Adrenal gland (tissue), 9 donors: ENCODE measurements at regions not wholly inside any gene's neighbourhood (a gene's known extent, or its start where the extent isn't known, plus 50 kb on each side); places are given as distances from the start of the nearest gene placed in this dataset.

Experiments
- DNase-seq, 7 donors: peaks; one replicate each; pipeline ENCODE4 v3.0.0-alpha.2; 2019 to 2020
- H3K27ac ChIP-seq, 5 donors: fragments of 200-600 bp; sonication (generic) in 4 of 5; 1 replicate in 3 of 5; 2 replicates in 2 of 5; pipeline versions ENCODE4 v1.5.1 to v1.8.0; 2016 to 2020; ENCODE audit warnings: mild to moderate bottlenecking in 1 of 5
- H3K27me3 ChIP-seq: fragments of 200-600 bp; 2 replicates; pipeline ENCODE4 v1.8.0; 2021
- H3K36me3 ChIP-seq, 2 donors: fragments of 200-600 bp; replicated peaks in 1 of 2; 1 replicate in 1 of 2; 2 replicates in 1 of 2; pipeline versions ENCODE4 v1.5.1 to v1.8.0; 2018 to 2022
- H3K4me1 ChIP-seq, 2 donors: fragments of 200-600 bp; replicated peaks in 1 of 2; 1 replicate in 1 of 2; 2 replicates in 1 of 2; pipeline versions ENCODE4 v1.5.1 to v1.8.0; 2018 to 2021
- H3K4me3 ChIP-seq, 4 donors: fragments of 200-600 bp; sonication (generic) in 3 of 4; one replicate each; pipeline ENCODE4 v1.5.1; 2016 to 2018
- H3K9me3 ChIP-seq, 3 donors: fragments of 200-600 bp; sonication (generic) in 1 of 3; replicated peaks in 1 of 3; 1 replicate in 2 of 3; 2 replicates in 1 of 3; pipeline versions ENCODE4 v1.5.1 to v1.8.0; 2016 to 2021
- CTCF ChIP-seq, 6 experiments: fragments of 450-650 bp in 4 of 6; fragments of 200-600 bp in 2 of 6; sonication (generic) in 1 of 6; IDR thresholded peaks; 1 replicate in 5 of 6; 2 replicates in 1 of 6; pipeline versions ENCODE4 v1.5.1 to v1.8.0; 2016 to 2021; ENCODE audit warnings: antibody characterized with exemption in 6 of 6, mild to moderate bottlenecking in 2 of 6, moderate library complexity in 1 of 6
- POLR2A ChIP-seq, 2 donors: fragments of 450-650 bp; IDR thresholded peaks; one replicate each; pipeline ENCODE4 v1.6.1; 2017; ENCODE audit warnings: antibody characterized with exemption in 2 of 2, mild to moderate bottlenecking in 2 of 2, moderate library complexity in 1 of 2
- WGBS, 4 donors: extraction: QIAGEN DNeasy Blood & Tissue Kit in 2 of 4; methylation state at CpG; one replicate each; pipeline versions ENCODE4 v1.1.5 to v1.1.7; 2013 to 2017; 5-methylcytosine and 5-hydroxymethylcytosine counted together
- intact Hi-C, 2 donors: fragments of 100-400 bp; cut with DNase I; formaldehyde crosslinking; loops; one replicate each; pipeline versions ENCODE4 v1.14.1 to v1.15.0; 2022 to 2023
- donor health status: healthy with polysubstance abuse.
- donor health status: Bipolar disorder and iron deficiency.
- donor health status: DM: yes; HTN: yes; CAD: no.
- donor health status: DM: no; HTN: no; CAD: no.
- donor health status: DM: no; HTN: no; CAD: no.

GRCh38 chr5:56581426-56581825, 233.9 kb upstream of the MAP3K1 start:
- no peak for DNase-seq
- no peak overlapping the region for H3K4me3 ChIP-seq
- intact Hi-C loops: no loop called here
- TF ChIP-seq CTCF (IDR thresholded peaks at IDR 0.05) (no peak), POLR2A (IDR thresholded peaks at IDR 0.05) (no peak)
- H3K36me3 ChIP-seq: no peaks in the 10 kb centered on the region
- WGBS, 4 donors: 54 to 70% (median 68%) methylated on average over 1 of the region's 1 CpG
- H3K27me3 ChIP-seq: no peaks in the 10 kb centered on the region
- no peaks in the 10 kb centered on the region for H3K9me3 ChIP-seq
- peaks cover 7 to 13% of the 10 kb centered on the region in 2 donors for H3K4me1 ChIP-seq
- no peak overlapping the region for H3K27ac ChIP-seq

- no peak overlapping the region for H3K4me3 ChIP-seq
- intact Hi-C loops: no loop called here
These were observed 234.5 kb upstream of the MAP3K1 start for GRCh38 chr5:56580864-56581263.

GRCh38 chr5:56575821-56576220, 239.5 kb upstream of the MAP3K1 start:
- Histone ChIP-seq H3K4me3 (no peak overlapping the region), H3K27ac (no peak overlapping the region), H3K27me3 (no peaks in the 10 kb centered on the region), H3K9me3 (no peaks in the 10 kb centered on the region), H3K4me1 (no peaks in the 10 kb centered on the region), H3K36me3 (no peaks in the 10 kb centered on the region)
- no peak for TF ChIP-seq CTCF (IDR thresholded peaks at IDR 0.05)
- TF ChIP-seq POLR2A (IDR thresholded peaks at IDR 0.05): no peak
- DNase-seq: no peak
- intact Hi-C loops: no loop called here

More at GRCh38 chr5:56580864-56581263, 234.5 kb upstream of the MAP3K1 start:
- H3K36me3 ChIP-seq: no peaks in the 10 kb centered on the region
- WGBS, 4 donors: 88 to 95% (median 90%) methylated on average over 2 of the region's 2 CpGs
- H3K27me3 ChIP-seq: no peaks in the 10 kb centered on the region
- peaks cover 4 to 8% of the 10 kb centered on the region in 2 donors for H3K4me1 ChIP-seq
- no peak overlapping the region for H3K27ac ChIP-seq
- DNase-seq: no peak
- TF ChIP-seq POLR2A (IDR thresholded peaks at IDR 0.05): no peak
- no peak for TF ChIP-seq CTCF (IDR thresholded peaks at IDR 0.05)
- no peaks in the 10 kb centered on the region for H3K9me3 ChIP-seq

GRCh38 chr5:56574778-56575177, 240.6 kb upstream of the MAP3K1 start:
- H3K4me3 ChIP-seq: no peak overlapping the region
- no peak overlapping the region for H3K27ac ChIP-seq
- no peaks in the 10 kb centered on the region for H3K36me3 ChIP-seq
- H3K9me3 ChIP-seq: no peaks in the 10 kb centered on the region
- 88 to 100% (median 98%) methylated on average over 1 of the region's 1 CpG for WGBS, 4 donors
- TF ChIP-seq POLR2A (IDR thresholded peaks at IDR 0.05) (no peak), CTCF (IDR thresholded peaks at IDR 0.05) (no peak)
- DNase-seq: no peak
- no peaks in the 10 kb centered on the region for H3K27me3 ChIP-seq
- intact Hi-C loops: no loop called here
- H3K4me1 ChIP-seq: peaks cover 0 to 3% of the 10 kb centered on the region in 2 donors
